Fibroblast of pulmonary artery (primary cell): ENCODE measurements at regions not wholly inside any gene's neighbourhood (a gene's known extent, or its start where the extent isn't known, plus 50 kb on each side); places are given as distances from the start of the nearest gene placed in this dataset.

Experiments used
- DNase-seq: peaks from one replicate; pipeline ENCODE4 v3.0.0-alpha.2; 2010; ENCODE audit warnings: low read depth
- H3K4me3 ChIP-seq: replicated peaks from 2 replicates; pipeline ENCODE4 v1.5.1; 2011; ENCODE audit warnings: low read depth, mild to moderate bottlenecking, control low read depth, low read length, moderate library complexity
- TF ChIP-seq, protein P1 (sequence below): IDR thresholded peaks from 2 replicates; pipeline ENCODE4 v1.5.1; 2011; ENCODE audit warnings: mild to moderate bottlenecking, control low read depth, low read length, inconsistent platforms; ENCODE audit errors: missing control alignments

DNA sequence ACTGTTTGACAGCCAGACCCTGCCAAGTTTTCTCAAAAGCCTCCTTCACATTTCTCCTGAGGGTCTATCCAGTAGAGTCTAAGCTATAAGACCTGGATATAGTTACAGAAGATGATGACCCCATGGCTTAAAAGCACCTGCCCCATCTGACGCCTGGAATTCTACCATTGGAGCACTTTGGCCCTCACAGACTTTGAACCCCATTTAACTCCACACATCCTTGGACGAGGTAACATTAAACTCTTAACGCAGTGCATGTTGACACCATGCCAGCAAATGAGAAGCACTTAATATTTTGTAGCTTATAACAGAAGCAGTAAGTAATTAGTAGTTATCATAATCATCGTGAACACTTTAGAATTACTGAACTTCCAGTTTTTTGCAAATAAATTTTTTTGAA lies 61.9 kb upstream of the SMNDC1 start:
- TF ChIP-seq, protein P1, sequence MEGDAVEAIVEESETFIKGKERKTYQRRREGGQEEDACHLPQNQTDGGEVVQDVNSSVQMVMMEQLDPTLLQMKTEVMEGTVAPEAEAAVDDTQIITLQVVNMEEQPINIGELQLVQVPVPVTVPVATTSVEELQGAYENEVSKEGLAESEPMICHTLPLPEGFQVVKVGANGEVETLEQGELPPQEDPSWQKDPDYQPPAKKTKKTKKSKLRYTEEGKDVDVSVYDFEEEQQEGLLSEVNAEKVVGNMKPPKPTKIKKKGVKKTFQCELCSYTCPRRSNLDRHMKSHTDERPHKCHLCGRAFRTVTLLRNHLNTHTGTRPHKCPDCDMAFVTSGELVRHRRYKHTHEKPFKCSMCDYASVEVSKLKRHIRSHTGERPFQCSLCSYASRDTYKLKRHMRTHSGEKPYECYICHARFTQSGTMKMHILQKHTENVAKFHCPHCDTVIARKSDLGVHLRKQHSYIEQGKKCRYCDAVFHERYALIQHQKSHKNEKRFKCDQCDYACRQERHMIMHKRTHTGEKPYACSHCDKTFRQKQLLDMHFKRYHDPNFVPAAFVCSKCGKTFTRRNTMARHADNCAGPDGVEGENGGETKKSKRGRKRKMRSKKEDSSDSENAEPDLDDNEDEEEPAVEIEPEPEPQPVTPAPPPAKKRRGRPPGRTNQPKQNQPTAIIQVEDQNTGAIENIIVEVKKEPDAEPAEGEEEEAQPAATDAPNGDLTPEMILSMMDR: no peak

DNA sequence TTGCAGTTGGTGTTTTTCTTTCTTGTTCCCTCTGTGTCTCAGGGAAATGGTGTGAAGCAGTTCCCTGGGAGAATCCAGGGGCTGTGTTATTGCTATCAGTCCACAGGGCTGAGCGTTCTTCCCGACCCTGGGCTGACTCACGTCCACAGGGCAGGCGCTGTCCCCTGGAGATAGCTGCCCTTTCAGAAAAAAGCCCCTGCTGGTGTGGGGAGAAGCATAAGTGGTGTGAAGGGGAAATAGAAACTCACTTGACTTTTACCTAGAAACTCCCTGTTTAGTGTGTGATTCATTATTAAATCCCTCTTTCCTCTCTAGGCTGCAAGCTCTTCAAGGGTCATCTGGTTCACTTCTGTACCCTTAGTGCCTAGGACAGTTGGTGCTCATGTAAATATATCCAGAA lies 63.3 kb upstream of the SMNDC1 start:
- no peak for DNase-seq
- TF ChIP-seq, protein P1: no peak
- no peak overlapping the region for H3K4me3 ChIP-seq

More for the DNA sequence above, 61.9 kb upstream of the SMNDC1 start:
- no peak overlapping the region for H3K4me3 ChIP-seq
- no peak for DNase-seq

DNA sequence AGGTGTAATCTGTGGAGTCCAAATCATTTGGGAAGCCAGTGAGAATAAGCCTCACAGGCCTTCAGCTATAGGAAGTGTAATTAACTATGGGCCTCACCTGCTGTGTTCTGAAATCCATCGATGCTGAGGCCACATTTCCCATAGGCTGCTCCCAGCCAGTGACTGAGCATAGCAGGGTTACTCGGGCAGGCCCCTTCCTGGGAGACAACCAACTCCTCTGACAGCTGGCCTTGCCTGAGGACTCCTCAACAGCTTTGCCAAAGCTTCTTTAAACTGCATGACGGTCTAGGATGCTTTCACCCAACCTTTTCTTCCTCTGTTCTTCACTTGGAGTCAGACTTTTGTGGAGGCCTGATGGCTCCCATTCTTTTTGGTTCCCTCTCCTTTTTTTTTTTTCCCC lies 63.8 kb upstream of the SMNDC1 start:
- TF ChIP-seq, protein P1: no peak
- DNase-seq: no peak
- H3K4me3 ChIP-seq: no peak overlapping the region

DNA sequence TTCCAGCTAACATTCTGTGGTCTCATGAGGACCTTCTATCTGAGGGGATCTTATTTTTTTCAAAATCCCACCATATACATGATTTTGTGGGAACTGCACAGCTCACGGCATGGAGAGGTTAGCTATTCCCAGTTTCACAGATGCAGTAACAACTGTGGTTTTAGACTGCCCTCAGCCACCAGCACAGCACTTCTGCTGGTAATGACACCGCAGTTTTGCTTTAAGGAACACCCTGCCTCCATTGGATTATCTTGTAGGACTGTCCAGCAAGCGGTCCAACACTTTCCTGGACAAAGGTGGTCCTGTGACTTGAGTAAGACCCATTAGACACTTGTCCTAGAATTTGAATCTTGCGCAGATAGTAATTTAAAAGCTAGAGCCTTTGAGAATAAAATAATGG lies 65.3 kb upstream of the SMNDC1 start:
- no peak overlapping the region for H3K4me3 ChIP-seq
- DNase-seq: no peak
- TF ChIP-seq, protein P1: no peak

DNA sequence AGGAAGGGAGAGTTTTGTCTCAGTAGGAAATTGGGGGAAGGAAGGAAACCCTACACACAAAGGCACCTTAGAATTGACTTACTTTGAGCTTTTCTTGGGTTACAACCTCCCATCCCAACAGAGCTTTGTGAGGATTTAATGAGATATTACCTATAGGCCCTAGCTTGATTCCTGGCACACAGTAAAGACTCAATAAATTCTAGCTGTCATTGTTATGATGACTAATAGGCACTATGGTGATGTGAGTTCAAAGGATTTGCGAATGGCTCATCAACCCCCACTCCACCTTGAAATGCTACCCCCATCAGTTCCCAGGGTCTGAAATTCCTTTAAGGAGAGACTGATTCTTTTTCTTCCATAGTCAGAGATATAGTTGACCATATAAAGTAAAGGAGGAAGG lies 67.9 kb upstream of the SMNDC1 start:
- no peak for DNase-seq
- TF ChIP-seq, protein P1: no peak
- no peak overlapping the region for H3K4me3 ChIP-seq

DNA sequence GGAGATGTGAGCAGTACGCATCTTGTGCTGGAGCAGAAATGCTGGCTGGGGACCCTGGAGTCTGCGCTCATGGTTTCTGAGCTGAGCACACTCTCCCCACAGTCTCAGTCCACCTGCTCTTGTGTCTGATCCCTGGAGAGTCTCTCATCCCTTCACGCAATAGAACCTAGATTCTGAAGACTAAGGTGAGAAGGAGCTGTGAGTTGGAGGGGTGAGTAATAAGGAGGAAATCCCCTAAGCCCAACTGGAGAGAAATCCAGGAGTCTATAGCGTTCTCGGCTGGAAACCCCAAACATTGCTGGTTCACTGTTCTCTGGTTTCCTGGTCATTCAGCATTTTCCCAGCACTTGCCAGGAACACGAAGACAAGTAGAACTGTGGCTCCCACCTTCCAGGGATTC lies 68.3 kb upstream of the SMNDC1 start:
- no peak for DNase-seq
- no peak overlapping the region for H3K4me3 ChIP-seq
- TF ChIP-seq, protein P1: no peak

DNA sequence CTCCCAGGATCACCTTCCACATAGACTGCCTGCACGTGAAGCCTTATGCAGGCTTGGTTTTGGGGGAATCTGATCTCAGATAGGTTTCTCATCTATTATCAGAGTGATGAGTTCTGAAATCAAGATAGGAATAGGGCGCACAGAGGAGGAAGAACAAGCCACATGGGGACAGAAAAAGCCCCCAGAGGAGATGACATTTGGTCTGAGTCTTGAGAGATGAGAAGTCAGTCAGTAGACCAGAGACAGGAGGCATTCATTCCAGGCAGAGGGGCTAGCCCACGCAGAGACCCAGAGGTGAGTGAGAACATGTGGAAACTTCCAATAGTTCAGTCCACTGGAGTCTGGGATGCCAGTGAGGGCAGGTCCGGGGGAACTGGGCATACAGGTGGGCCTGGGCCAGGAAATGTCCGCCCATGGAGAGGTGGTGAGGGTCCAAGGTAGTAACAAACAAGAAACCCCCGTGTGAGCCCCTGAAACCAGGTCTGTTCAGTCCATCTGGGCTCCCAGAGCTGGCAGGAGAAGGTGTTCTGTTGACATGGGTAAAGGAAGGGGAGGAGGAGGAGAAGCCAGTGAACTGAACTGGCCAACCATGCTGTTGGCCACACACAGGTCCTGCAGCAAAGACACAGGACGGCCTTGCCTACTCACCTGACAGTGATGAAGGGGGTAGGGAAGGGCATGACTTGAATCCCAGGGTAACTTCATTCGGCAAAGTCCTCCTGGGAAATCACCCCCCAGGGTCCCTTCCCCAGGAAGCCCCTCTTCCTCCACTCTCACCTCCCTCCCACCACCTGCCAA lies 69.3 kb upstream of the SMNDC1 start:
- no peak overlapping the region for H3K4me3 ChIP-seq
- TF ChIP-seq, protein P1: no peak
- no peak for DNase-seq
